ENCODE measurements at regions not wholly inside any gene's neighbourhood (a gene's known extent, or its start where the extent isn't known, plus 50 kb on each side); places are given as distances from the start of the nearest gene placed in this dataset.

- Histone ChIP-seq H3F3A (ENCODE audit: insufficient read depth, low read length, poor library complexity, severe bottlenecking) (no peaks in the 10 kb centered on the region), H2AFZ (ENCODE audit: low read depth, low read length) (no peak overlapping the region), H3K27me3 (ENCODE audit: insufficient read depth, low read depth, low read length) (no peaks in the 10 kb centered on the region), H3K9me2 (ENCODE audit: insufficient read depth, low read length) (no peaks in the 10 kb centered on the region), H3K9me3 (ENCODE audit: low read length) (no peaks in the 10 kb centered on the region), H3K79me2 (replicated peaks; ENCODE audit: insufficient read depth, low read length) (no peaks in the 10 kb centered on the region), H3K4me2 (ENCODE audit: low read length) (no peak overlapping the region), H4K20me1 (ENCODE audit: insufficient read depth) (no peaks in the 10 kb centered on the region), H3K9ac (ENCODE audit: low read length) (no peak overlapping the region), H3K4me3 (ENCODE audit: low read length) (no peak overlapping the region), H3K27ac (ENCODE audit: low read length) (no peak overlapping the region), H3K36me3 (ENCODE audit: insufficient read depth, low read length) (no peaks in the 10 kb centered on the region)
- TF ChIP-seq EZH2 (IDR thresholded peaks at IDR 0.05; ENCODE audit: borderline replicate concordance, insufficient read depth, low read length, poor library complexity, severe bottlenecking) = no peak
- no peak for TF ChIP-seq EP300 (conservative IDR thresholded peaks at IDR 0.05; ENCODE audit: poor library complexity, severe bottlenecking)
- TF ChIP-seq REST (IDR thresholded peaks at IDR 0.05; ENCODE audit: borderline replicate concordance) = no peak
- no peak for TF ChIP-seq SMC3 (conservative IDR thresholded peaks at IDR 0.05; ENCODE audit: poor library complexity)
- TF ChIP-seq RAD21 (conservative IDR thresholded peaks at IDR 0.05) = no peak
- no peak for TF ChIP-seq MXI1 (conservative IDR thresholded peaks at IDR 0.05; ENCODE audit: poor library complexity, severe bottlenecking)
- TF ChIP-seq TAF1 (IDR thresholded peaks at IDR 0.05; ENCODE audit: low read depth) = no peak
- no peak for TF ChIP-seq POLR2AphosphoS5 (IDR thresholded peaks at IDR 0.05)
- no peak for TF ChIP-seq CTCF (IDR thresholded peaks at IDR 0.05; ENCODE audit: poor library complexity, severe bottlenecking)
Observed at GRCh38 chr6:16950825-16951495, 150.9 kb upstream of the STMND1 start.

GRCh38 chr6:16950302-16950701 lies 151.5 kb upstream of the STMND1 start:
- H3K4me3 ChIP-seq (ENCODE audit: low read length) = no peak overlapping the region
- H3K4me2 ChIP-seq (ENCODE audit: low read length) = no peak overlapping the region
- no peak overlapping the region for H2AFZ ChIP-seq (ENCODE audit: low read depth, low read length)
- H3K27me3 ChIP-seq (ENCODE audit: insufficient read depth, low read depth, low read length) = no peaks in the 10 kb centered on the region
- H4K20me1 ChIP-seq (ENCODE audit: insufficient read depth) = no peaks in the 10 kb centered on the region
- no peak overlapping the region for H3K27ac ChIP-seq (ENCODE audit: low read length)
- no peaks in the 10 kb centered on the region for H3F3A ChIP-seq (ENCODE audit: insufficient read depth, low read length, poor library complexity, severe bottlenecking)
- H3K36me3 ChIP-seq (ENCODE audit: insufficient read depth, low read length) = no peaks in the 10 kb centered on the region
- no peaks in the 10 kb centered on the region for H3K9me3 ChIP-seq (ENCODE audit: low read length)
- TF ChIP-seq EP300 (conservative IDR thresholded peaks at IDR 0.05; ENCODE audit: poor library complexity, severe bottlenecking) (no peak), RAD21 (conservative IDR thresholded peaks at IDR 0.05) (no peak), MXI1 (conservative IDR thresholded peaks at IDR 0.05; ENCODE audit: poor library complexity, severe bottlenecking) (no peak), CTCF (IDR thresholded peaks at IDR 0.05; ENCODE audit: poor library complexity, severe bottlenecking) (no peak), TAF1 (IDR thresholded peaks at IDR 0.05; ENCODE audit: low read depth) (no peak), SMC3 (conservative IDR thresholded peaks at IDR 0.05; ENCODE audit: poor library complexity) (no peak), REST (IDR thresholded peaks at IDR 0.05; ENCODE audit: borderline replicate concordance) (no peak), EZH2 (IDR thresholded peaks at IDR 0.05; ENCODE audit: borderline replicate concordance, insufficient read depth, low read length, poor library complexity, severe bottlenecking) (no peak), POLR2AphosphoS5 (IDR thresholded peaks at IDR 0.05) (no peak)
- no peaks in the 10 kb centered on the region for H3K9me2 ChIP-seq (ENCODE audit: insufficient read depth, low read length)
- no peaks in the 10 kb centered on the region for H3K79me2 ChIP-seq (replicated peaks; ENCODE audit: insufficient read depth, low read length)
- no peak overlapping the region for H3K9ac ChIP-seq (ENCODE audit: low read length)
